GM12878 (cell line): ENCODE measurements at regions not wholly inside any gene's neighbourhood (a gene's known extent, or its start where the extent isn't known, plus 50 kb on each side); places are given as distances from the start of the nearest gene placed in this dataset.
"Not testable (repeated sequence)": the region's sequence is repeated elsewhere in the genome, so short reads cannot be mapped to it uniquely, and the experiment has no call there.

Experiments
- ATAC-seq: fragments of 200-7000 bp; cut with Tn5 transposase; 3 replicates; pipeline ENCODE4 v1.9.1; 2020; ENCODE audit warnings: mild to moderate bottlenecking, moderate library complexity
- BruUV-seq: library from RNA; stranded (reverse); fragments of 400-500 nt; replicated peaks from 2 replicates; lab custom pipeline; 2021; lab: Mats Ljungman, UMichigan
- CTCF ChIA-PET: fragments of 300-600 bp; sonication (Branson Sonifier 250); formaldehyde crosslinking; extraction: SDS; loops from one replicate; lab custom pipeline; 2021; ENCODE audit warnings: inconsistent platforms; lab: Yijun Ruan, JAX
- POLR2A ChIA-PET: fragments of 350-600 bp; formaldehyde crosslinking; extraction: SDS; loops from one replicate; lab custom pipeline; 2021; ENCODE audit warnings: inconsistent platforms; lab: Charles Lee
- RAD21 ChIA-PET: fragments of 300-600 bp; sonication (Branson Sonifier 250); formaldehyde crosslinking; loops from one replicate; lab custom pipeline; 2023; ENCODE audit warnings: antibody characterized with exemption; ENCODE audit not compliant: unreplicated experiment; lab: Charles Lee
- SMC1A ChIA-PET: fragments of 300-600 bp; sonication (Branson Sonifier 250); formaldehyde crosslinking; loops from one replicate; lab custom pipeline; 2023; ENCODE audit not compliant: unreplicated experiment, uncharacterized antibody; lab: Charles Lee
- DNase-seq: peaks from one replicate; pipeline ENCODE4 v3.0.0-alpha.2; 2011; ENCODE audit warnings: low read depth, low spot score
- FAIRE-seq: peaks from 3 replicates; lab custom pipeline; 2011; peaks lifted over from hg19 to GRCh38; lab: Jason Lieb, UNC
- H2AFZ ChIP-seq: 2 replicates; pipeline ENCODE4 v1.6.0; 2011; ENCODE audit warnings: low read depth, low read length, control low read depth; ENCODE audit not compliant: control insufficient read depth
- H3K27ac ChIP-seq: 2 replicates; pipeline ENCODE4 v1.5.1; 2011; ENCODE audit warnings: control low read depth; ENCODE audit not compliant: control insufficient read depth, insufficient read depth
- H3K27me3 ChIP-seq, 2 experiments: replicated peaks in 1 of 2; 2 replicates each; pipeline versions ENCODE4 v1.6.0 to v1.6.1; 2011; ENCODE audit warnings: low read length in 1 of 2; ENCODE audit not compliant: control insufficient read depth in 2 of 2, insufficient read depth in 2 of 2
- H3K36me3 ChIP-seq, 2 experiments: 2 replicates each; pipeline ENCODE4 v1.5.1; 2011; ENCODE audit warnings: low read length in 1 of 2; ENCODE audit not compliant: control insufficient read depth in 2 of 2, insufficient read depth in 2 of 2
- H3K4me1 ChIP-seq: 2 replicates; pipeline ENCODE4 v1.6.1; 2011; ENCODE audit warnings: mild to moderate bottlenecking, low read length, moderate library complexity, mixed read lengths; ENCODE audit not compliant: control insufficient read depth, insufficient read depth
- H3K4me2 ChIP-seq: 2 replicates; pipeline ENCODE4 v1.6.0; 2011; ENCODE audit warnings: control low read depth; ENCODE audit not compliant: control insufficient read depth, insufficient read depth
- H3K4me3 ChIP-seq: fragments of 200-600 bp; sonication (generic); 2 replicates; pipeline ENCODE4 v1.5.1; 2016
- H3K79me2 ChIP-seq: 2 replicates; pipeline ENCODE4 v1.6.0; 2011; ENCODE audit warnings: low read length; ENCODE audit not compliant: control insufficient read depth, insufficient read depth
- H3K9ac ChIP-seq: 2 replicates; pipeline ENCODE4 v1.8.0; 2011; ENCODE audit warnings: low read length, control low read depth, mixed read lengths; ENCODE audit not compliant: control insufficient read depth, insufficient read depth
- H3K9me3 ChIP-seq: replicated peaks from 3 replicates; pipeline ENCODE4 v1.5.1; 2011; ENCODE audit warnings: mild to moderate bottlenecking, low read length; ENCODE audit not compliant: control insufficient read depth, insufficient read depth
- H4K20me1 ChIP-seq: 2 replicates; pipeline ENCODE4 v1.6.0; 2011; ENCODE audit not compliant: control insufficient read depth, insufficient read depth
- MYB ChIP-seq: fragments of 150-350 bp; IDR thresholded peaks from 2 replicates; pipeline ENCODE4 v1.6.1; 2014; ENCODE audit warnings: mild to moderate bottlenecking, low read depth, low read length, borderline replicate concordance
- SPI1 ChIP-seq: IDR thresholded peaks from 2 replicates; pipeline ENCODE4 v1.6.1; 2011; ENCODE audit warnings: low read depth, mild to moderate bottlenecking, low read length, moderate library complexity, borderline replicate concordance; ENCODE audit not compliant: insufficient read depth
- WGBS: methylation state at CpG from one replicate; pipeline ENCODE4 v1.1.6; 2016; ENCODE audit warnings: low lambda C conversion rate; ENCODE audit not compliant: insufficient replicate concordance, insufficient coverage; ENCODE audit errors: missing lambda C conversion rate; 5-methylcytosine and 5-hydroxymethylcytosine counted together
- in situ Hi-C: fragments of 300-500 bp; cut with MboI; formaldehyde crosslinking; loops from 9 replicates; pipeline ENCODE4 v1.14.3; 2018; ENCODE audit warnings: mixed read lengths
- intact Hi-C: fragments of 100-400 bp; cut with micrococcal nuclease; formaldehyde crosslinking; loops from one replicate; pipeline ENCODE4 v1.14.2; 2022; ENCODE audit not compliant: unreplicated experiment

- POLR2A ChIA-PET, result no interaction called here
- SMC1A ChIA-PET, result interaction anchor here (1.3 to 1.5 kb wide), 2 partner anchors 8 to 16 kb away, joined by 3 to 5 read pairs; no protein-coding TSS in a partner anchor
- in situ Hi-C loops, result no loop called here
- TF ChIP-seq MYB (no peak), SPI1 (peak; percentile 67; the same call in 1 of the 2 replicates)
- TF ChIP-seq, all 136 proteins: peak for 1
- no TSS peak for BruUV-seq
- H3K79me2 ChIP-seq, result no peaks in the 10 kb centered on the region
- no peak overlapping the region for H3K9ac ChIP-seq
- no peak overlapping the region for H3K4me2 ChIP-seq
- CTCF ChIA-PET, result no interaction called here
- ATAC-seq (no peak), FAIRE-seq (no peak), DNase-seq (no peak)
- H3K4me1 ChIP-seq, result no peaks in the 10 kb centered on the region
- RAD21 ChIA-PET, result interaction anchor here (1.7 kb wide), 1 partner anchor 15 kb away, joined by 3 read pairs; no protein-coding TSS in a partner anchor
- H3K4me3 ChIP-seq, result no peak overlapping the region
- no peaks in the 10 kb centered on the region for H3K9me3 ChIP-seq
- H4K20me1 ChIP-seq, result no peaks in the 10 kb centered on the region
- H3K27me3 ChIP-seq, result no peaks in the 10 kb centered on the region
- H2AFZ ChIP-seq, result no peak overlapping the region
- intact Hi-C loops, result no loop called here
- no peak overlapping the region for H3K27ac ChIP-seq
- 17% methylated on average over 3 of the region's 3 CpGs for WGBS
- no peaks in the 10 kb centered on the region for H3K36me3 ChIP-seq
Measured at GRCh38 chr6:134389129-134389528, 71.2 kb upstream of the SGK1 start.

GRCh38 chr6:134386482-134386881 lies 68.6 kb upstream of the SGK1 start:
- DNase-seq, H3K9ac ChIP-seq, ATAC-seq, BruUV-seq, H3K27ac ChIP-seq, H2AFZ ChIP-seq, H3K27me3 ChIP-seq, RAD21 ChIA-PET, H3K4me2 ChIP-seq, CTCF ChIA-PET, H4K20me1 ChIP-seq, H3K9me3 ChIP-seq, H3K36me3 ChIP-seq, H3K4me3 ChIP-seq, in situ Hi-C loops, intact Hi-C loops, H3K4me1 ChIP-seq, FAIRE-seq, H3K79me2 ChIP-seq: not testable (repeated sequence)
- WGBS, result 34% methylated on average over 5 of the region's 6 CpGs
- SMC1A ChIA-PET, result interaction anchor here (1.2 kb wide), 1 partner anchor 23 kb away, joined by 4 read pairs; no protein-coding TSS in a partner anchor
- POLR2A ChIA-PET, result interaction anchor here (0.6 kb wide), 1 partner anchor 298 kb away, joined by 4 read pairs; no protein-coding TSS in a partner anchor
